Fibroblast of villous mesenchyme (primary cell): ENCODE measurements at regions not wholly inside any gene's neighbourhood (a gene's known extent, or its start where the extent isn't known, plus 50 kb on each side); places are given as distances from the start of the nearest gene placed in this dataset.

Source experiments
- DNase-seq: peaks from one replicate; pipeline ENCODE4 v3.0.0-alpha.2; 2010; ENCODE audit warnings: low read depth
- H3K4me3 ChIP-seq: 2 replicates; pipeline ENCODE4 v1.5.1; 2011; ENCODE audit warnings: low read depth, mild to moderate bottlenecking, low read length
- TF ChIP-seq, protein P1 (sequence below): IDR thresholded peaks from 2 replicates; pipeline ENCODE4 v1.5.1; 2012; ENCODE audit warnings: low read depth, mild to moderate bottlenecking, low read length; ENCODE audit not compliant: insufficient read depth

DNA sequence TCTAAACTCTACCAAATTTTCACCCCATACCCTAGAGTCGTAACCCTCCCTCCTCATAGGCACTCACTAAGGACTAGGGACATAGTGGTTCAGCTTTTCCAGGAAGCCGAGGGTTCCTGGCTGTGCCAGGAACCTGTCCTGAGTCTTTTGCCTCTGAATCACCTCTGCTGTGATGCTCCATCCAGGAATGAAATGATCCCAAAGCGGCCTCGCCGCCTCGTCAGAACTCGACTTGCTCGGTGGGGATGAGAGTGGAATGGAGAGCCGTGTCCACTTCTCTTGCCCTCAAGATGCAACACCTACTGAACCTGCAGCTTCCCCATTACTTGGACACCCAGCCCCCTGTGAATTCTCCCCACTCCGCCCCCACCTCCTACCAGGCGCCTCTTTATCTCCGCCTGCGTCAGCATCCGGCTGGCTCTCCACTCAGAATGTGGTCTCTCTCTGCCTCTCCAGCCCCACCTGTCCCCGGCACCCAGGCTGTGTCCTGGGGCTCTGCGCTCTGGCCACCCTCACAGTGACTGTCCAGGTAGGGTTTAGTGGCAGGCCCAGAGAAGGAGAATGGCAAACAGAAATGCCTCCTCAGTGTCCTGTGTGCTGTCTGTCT, 366.1 kb upstream of the ZNF32 start:
- H3K4me3 ChIP-seq = no peak overlapping the region
- DNase-seq = no peak
- TF ChIP-seq, protein P1, sequence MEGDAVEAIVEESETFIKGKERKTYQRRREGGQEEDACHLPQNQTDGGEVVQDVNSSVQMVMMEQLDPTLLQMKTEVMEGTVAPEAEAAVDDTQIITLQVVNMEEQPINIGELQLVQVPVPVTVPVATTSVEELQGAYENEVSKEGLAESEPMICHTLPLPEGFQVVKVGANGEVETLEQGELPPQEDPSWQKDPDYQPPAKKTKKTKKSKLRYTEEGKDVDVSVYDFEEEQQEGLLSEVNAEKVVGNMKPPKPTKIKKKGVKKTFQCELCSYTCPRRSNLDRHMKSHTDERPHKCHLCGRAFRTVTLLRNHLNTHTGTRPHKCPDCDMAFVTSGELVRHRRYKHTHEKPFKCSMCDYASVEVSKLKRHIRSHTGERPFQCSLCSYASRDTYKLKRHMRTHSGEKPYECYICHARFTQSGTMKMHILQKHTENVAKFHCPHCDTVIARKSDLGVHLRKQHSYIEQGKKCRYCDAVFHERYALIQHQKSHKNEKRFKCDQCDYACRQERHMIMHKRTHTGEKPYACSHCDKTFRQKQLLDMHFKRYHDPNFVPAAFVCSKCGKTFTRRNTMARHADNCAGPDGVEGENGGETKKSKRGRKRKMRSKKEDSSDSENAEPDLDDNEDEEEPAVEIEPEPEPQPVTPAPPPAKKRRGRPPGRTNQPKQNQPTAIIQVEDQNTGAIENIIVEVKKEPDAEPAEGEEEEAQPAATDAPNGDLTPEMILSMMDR = no peak

GRCh38 chr10:44013981-44014380, 365.3 kb upstream of the ZNF32 start:
- no peak overlapping the region for H3K4me3 ChIP-seq
- TF ChIP-seq, protein P1 = no peak
- no peak for DNase-seq

- H3K4me3 ChIP-seq = no peak overlapping the region
- no peak for DNase-seq
- TF ChIP-seq, protein P1 = no peak
Observed at GRCh38 chr10:44012921-44013320, 364.2 kb upstream of the ZNF32 start.

DNA sequence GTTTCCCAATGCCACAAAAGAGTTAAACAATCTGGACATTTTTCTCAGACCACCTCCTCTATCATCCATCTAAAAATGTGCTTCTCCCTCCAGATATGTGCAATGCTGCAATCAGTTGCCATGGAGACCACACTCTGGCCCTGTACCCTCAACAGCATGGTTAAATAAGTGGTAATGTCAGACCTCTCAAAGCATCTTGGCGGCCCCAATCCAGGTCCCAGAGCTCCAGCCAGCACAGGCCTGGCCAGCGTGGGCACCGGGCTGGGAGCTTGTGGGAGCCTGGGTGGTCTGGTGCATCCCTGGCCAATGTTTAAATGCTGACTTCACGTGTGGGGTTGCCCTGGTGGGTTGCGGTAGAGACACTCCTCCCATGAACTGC, 362.9 kb upstream of the ZNF32 start:
- no peak for DNase-seq
- no peak overlapping the region for H3K4me3 ChIP-seq
- TF ChIP-seq, protein P1 = no peak

GRCh38 chr10:44010873-44011602, 362.4 kb upstream of the ZNF32 start:
- DNase-seq = no peak
- H3K4me3 ChIP-seq = no peak overlapping the region
- TF ChIP-seq, protein P1 = no peak

GRCh38 chr10:44009891-44010632, 361.4 kb upstream of the ZNF32 start:
- H3K4me3 ChIP-seq = no peak overlapping the region
- no peak for DNase-seq
- TF ChIP-seq, protein P1 = no peak
